Trophoblast cell (in vitro differentiated cells and primary cell): ENCODE measurements at regions not wholly inside any gene's neighbourhood (a gene's known extent, or its start where the extent isn't known, plus 50 kb on each side); places are given as distances from the start of the nearest gene placed in this dataset.
A peak's percentile ranks its signal among the peaks of the same experiment; 100 is the strongest.

Experiments used
- DNase-seq, 2 donors: peaks; one replicate each; pipeline ENCODE4 v3.0.0-alpha.2; 2016
- H2AFZ ChIP-seq: 2 replicates; pipeline ENCODE4 v1.6.1; 2013; ENCODE audit warnings: low read length, moderate library complexity, mild to moderate bottlenecking; ENCODE audit not compliant: insufficient read depth, poor library complexity
- H2AK5ac ChIP-seq: 2 replicates; pipeline ENCODE4 v1.6.1; 2013; ENCODE audit warnings: mild to moderate bottlenecking, low read length
- H2BK120ac ChIP-seq: 2 replicates; pipeline ENCODE4 v1.6.1; 2013; ENCODE audit warnings: low read length, mild to moderate bottlenecking, moderate library complexity; ENCODE audit not compliant: insufficient read depth, poor library complexity
- H2BK12ac ChIP-seq: 2 replicates; pipeline ENCODE4 v1.6.1; 2013; ENCODE audit warnings: mild to moderate bottlenecking, low read length, moderate library complexity
- H2BK5ac ChIP-seq: 2 replicates; pipeline ENCODE4 v1.6.1; 2013; ENCODE audit warnings: low read length, low read depth, moderate library complexity, mild to moderate bottlenecking; ENCODE audit not compliant: poor library complexity
- H3K14ac ChIP-seq: 2 replicates; pipeline ENCODE4 v1.6.1; 2013; ENCODE audit warnings: mild to moderate bottlenecking, low read length
- H3K18ac ChIP-seq: 2 replicates; pipeline ENCODE4 v1.6.1; 2013; ENCODE audit warnings: mild to moderate bottlenecking, low read length
- H3K23ac ChIP-seq: 2 replicates; pipeline ENCODE4 v1.6.1; 2013; ENCODE audit warnings: low read length
- H3K27ac ChIP-seq: 2 replicates; pipeline ENCODE4 v1.5.1; 2013; ENCODE audit warnings: low read depth, mild to moderate bottlenecking, inconsistent platforms, low read length, moderate library complexity
- H3K27me3 ChIP-seq: 2 replicates; pipeline ENCODE4 v1.6.1; 2013; ENCODE audit warnings: inconsistent platforms, mild to moderate bottlenecking, low read length, moderate library complexity; ENCODE audit not compliant: insufficient read depth
- H3K36me3 ChIP-seq, 2 experiments: 1 replicate in 1 of 2; 2 replicates in 1 of 2; pipeline ENCODE4 v1.6.1; 2013; ENCODE audit warnings: low read length in 2 of 2, mild to moderate bottlenecking in 2 of 2, moderate library complexity in 1 of 2; ENCODE audit not compliant: insufficient read depth in 2 of 2, control insufficient read depth in 1 of 2
- H3K4ac ChIP-seq: 2 replicates; pipeline ENCODE4 v1.6.1; 2013; ENCODE audit warnings: low read depth, mild to moderate bottlenecking, low read length, moderate library complexity
- H3K4me1 ChIP-seq, 2 experiments: 1 replicate in 1 of 2; 2 replicates in 1 of 2; pipeline ENCODE4 v1.6.1; 2013; ENCODE audit warnings: low read length in 2 of 2, mild to moderate bottlenecking in 2 of 2, moderate library complexity in 1 of 2; ENCODE audit not compliant: insufficient read depth in 2 of 2, control insufficient read depth in 1 of 2
- H3K4me2 ChIP-seq: 2 replicates; pipeline ENCODE4 v1.6.1; 2013; ENCODE audit warnings: inconsistent platforms, mild to moderate bottlenecking, low read length, moderate library complexity
- H3K4me3 ChIP-seq: 2 replicates; pipeline ENCODE4 v1.5.1; 2013; ENCODE audit warnings: mild to moderate bottlenecking, low read depth, low read length, inconsistent platforms
- H3K79me1 ChIP-seq: one replicate; pipeline ENCODE4 v1.6.1; 2013; ENCODE audit warnings: low read length
- H3K79me2 ChIP-seq: 2 replicates; pipeline ENCODE4 v1.6.1; 2013; ENCODE audit warnings: low read length, mild to moderate bottlenecking; ENCODE audit not compliant: control insufficient read depth, insufficient read depth, poor library complexity
- H3K9ac ChIP-seq: 2 replicates; pipeline ENCODE4 v1.6.1; 2013; ENCODE audit warnings: mild to moderate bottlenecking, low read length
- H3K9me3 ChIP-seq: 2 replicates; pipeline ENCODE4 v1.6.1; 2013; ENCODE audit warnings: low read depth, mild to moderate bottlenecking, control low read depth, inconsistent platforms, low read length; ENCODE audit not compliant: insufficient read depth
- H4K12ac ChIP-seq: 2 replicates; pipeline ENCODE4 v1.6.1; 2013; ENCODE audit warnings: low read depth, mild to moderate bottlenecking, low read length, moderate library complexity
- H4K8ac ChIP-seq: 2 replicates; pipeline ENCODE4 v1.6.1; 2013; ENCODE audit warnings: low read depth, mild to moderate bottlenecking, low read length, moderate library complexity
- H4K91ac ChIP-seq: one replicate; pipeline ENCODE4 v1.6.1; 2013; ENCODE audit warnings: low read depth, mild to moderate bottlenecking, low read length, moderate library complexity
- WGBS: extraction: QIAGEN DNeasy Blood & Tissue Kit; methylation state at CpG from one replicate; pipeline ENCODE4 v1.1.7; 2013; ENCODE audit warnings: missing lambda C conversion rate; ENCODE audit not compliant: insufficient read length, insufficient coverage; ENCODE audit errors: extremely low coverage; 5-methylcytosine and 5-hydroxymethylcytosine counted together

- no CpG with 5 or more reads among the region's 3 CpGs for WGBS
Measured at GRCh38 chr5:115394531-115394930, 98.1 kb upstream of the CCDC112 start.

GRCh38 chr5:115393239-115393638 is 96.8 kb upstream of the CCDC112 start:
- H3K9me3 ChIP-seq = peaks cover 7% of the 10 kb centered on the region
- H3K4me1 ChIP-seq = no peaks in the 10 kb centered on the region
- H3K79me2 ChIP-seq = no peaks in the 10 kb centered on the region
- no peak overlapping the region for H3K4me2 ChIP-seq
- H3K79me1 ChIP-seq = no peaks in the 10 kb centered on the region
- no peak overlapping the region for H3K4me3 ChIP-seq
- H3K18ac ChIP-seq = no peak overlapping the region
- H3K27me3 ChIP-seq = no peaks in the 10 kb centered on the region
- no peak overlapping the region for H4K91ac ChIP-seq
- no peak overlapping the region for H2AFZ ChIP-seq
- no peak overlapping the region for H3K23ac ChIP-seq
- no peak overlapping the region for H3K27ac ChIP-seq
- H3K14ac ChIP-seq = no peak overlapping the region
- H2BK120ac ChIP-seq = no peak overlapping the region
- no peak overlapping the region for H3K4ac ChIP-seq
- no peak for DNase-seq
- no peak overlapping the region for H2AK5ac ChIP-seq
- no peak overlapping the region for H3K9ac ChIP-seq
- no CpG with 5 or more reads among the region's 4 CpGs for whole genome bisulfite sequencing
- no peaks in the 10 kb centered on the region for H3K36me3 ChIP-seq
- no peak overlapping the region for H4K8ac ChIP-seq
- no peak overlapping the region for H2BK12ac ChIP-seq
- H2BK5ac ChIP-seq = no peak overlapping the region
- H4K12ac ChIP-seq = no peak overlapping the region

More at GRCh38 chr5:115394531-115394930, 98.1 kb upstream of the CCDC112 start:
- Histone ChIP-seq H4K91ac (no peak overlapping the region), H3K36me3 (no peaks in the 10 kb centered on the region), H3K14ac (no peak overlapping the region), H2AK5ac (no peak overlapping the region), H3K18ac (no peak overlapping the region), H2BK12ac (no peak overlapping the region), H3K4me2 (no peak overlapping the region), H4K12ac (no peak overlapping the region), H3K9me3 (peaks cover 7% of the 10 kb centered on the region), H3K4me1 (no peaks in the 10 kb centered on the region), H2BK120ac (no peak overlapping the region), H3K9ac (no peak overlapping the region), H3K79me1 (no peaks in the 10 kb centered on the region), H3K23ac (no peak overlapping the region), H2AFZ (no peak overlapping the region), H3K79me2 (no peaks in the 10 kb centered on the region), H4K8ac (no peak overlapping the region), H3K27me3 (no peaks in the 10 kb centered on the region), H3K4me3 (no peak overlapping the region), H2BK5ac (no peak overlapping the region), H3K4ac (no peak overlapping the region), H3K27ac (no peak overlapping the region)
- no peak for DNase-seq

- WGBS = no CpG with 5 or more reads among the region's 1 CpG
- H2BK120ac ChIP-seq = no peak overlapping the region
- H3K4me3 ChIP-seq = no peak overlapping the region
- no peak overlapping the region for H3K4ac ChIP-seq
- no peak overlapping the region for H3K23ac ChIP-seq
- peaks cover 7% of the 10 kb centered on the region for H3K9me3 ChIP-seq
- no peak overlapping the region for H3K18ac ChIP-seq
- no peaks in the 10 kb centered on the region for H3K79me2 ChIP-seq
- H2BK5ac ChIP-seq = no peak overlapping the region
- H3K36me3 ChIP-seq = no peaks in the 10 kb centered on the region
- H3K14ac ChIP-seq = no peak overlapping the region
- no peak overlapping the region for H4K8ac ChIP-seq
- H4K12ac ChIP-seq = no peak overlapping the region
- H3K79me1 ChIP-seq = no peaks in the 10 kb centered on the region
- H3K4me1 ChIP-seq = no peaks in the 10 kb centered on the region
- no peak overlapping the region for H3K4me2 ChIP-seq
- H3K27ac ChIP-seq = no peak overlapping the region
- no peak overlapping the region for H2AK5ac ChIP-seq
- no peak overlapping the region for H2BK12ac ChIP-seq
- H2AFZ ChIP-seq = no peak overlapping the region
- H3K9ac ChIP-seq = no peak overlapping the region
- H3K27me3 ChIP-seq = no peaks in the 10 kb centered on the region
- no peak overlapping the region for H4K91ac ChIP-seq
- peak in 1 of 2 donors; percentile 23 for DNase-seq
Measured at GRCh38 chr5:115392611-115393010, 96.2 kb upstream of the CCDC112 start.

GRCh38 chr5:115391780-115392179 is 95.3 kb upstream of the CCDC112 start:
- no peak for DNase-seq
- Histone ChIP-seq H3K79me1 (no peaks in the 10 kb centered on the region), H4K12ac (no peak overlapping the region), H4K8ac (no peak overlapping the region), H3K9ac (no peak overlapping the region), H3K4me1 (no peaks in the 10 kb centered on the region), H3K27me3 (no peaks in the 10 kb centered on the region), H2BK120ac (no peak overlapping the region), H2BK5ac (no peak overlapping the region), H3K4me3 (no peak overlapping the region), H3K4ac (no peak overlapping the region), H3K23ac (no peak overlapping the region), H3K14ac (no peak overlapping the region), H3K18ac (no peak overlapping the region), H2BK12ac (no peak overlapping the region), H3K27ac (no peak overlapping the region), H2AFZ (no peak overlapping the region), H2AK5ac (no peak overlapping the region), H3K4me2 (no peak overlapping the region), H3K9me3 (peaks cover 7% of the 10 kb centered on the region), H3K36me3 (no peaks in the 10 kb centered on the region), H4K91ac (no peak overlapping the region), H3K79me2 (no peaks in the 10 kb centered on the region)
- no CpG with 5 or more reads among the region's 5 CpGs for WGBS
